ENCODE measurements at regions not wholly inside any gene's neighbourhood (a gene's known extent, or its start where the extent isn't known, plus 50 kb on each side); places are given as distances from the start of the nearest gene placed in this dataset.

GRCh38 chr2:6352906-6353515, 512.7 kb downstream of the CMPK2 start:
- DNase-seq (ENCODE audit: low read depth in 2 of 2), result no peak

GRCh38 chr2:6353669-6354068, 512.0 kb downstream of the CMPK2 start:
- no peak for DNase-seq (ENCODE audit: low read depth in 2 of 2)

- DNase-seq (ENCODE audit: low read depth in 2 of 2), result no peak
These were observed 511.2 kb downstream of the CMPK2 start for GRCh38 chr2:6354546-6354945.

- no peak for DNase-seq (ENCODE audit: low read depth in 2 of 2)
These were observed 509.6 kb downstream of the CMPK2 start for GRCh38 chr2:6355886-6356761.

- DNase-seq (ENCODE audit: low read depth in 2 of 2), result no peak
These were observed 507.2 kb downstream of the CMPK2 start for GRCh38 chr2:6358546-6358945.

GRCh38 chr2:6358985-6359384, 506.7 kb downstream of the CMPK2 start:
- no peak for DNase-seq (ENCODE audit: low read depth in 2 of 2)

- DNase-seq (ENCODE audit: low read depth in 2 of 2), result no peak
These were observed 505.7 kb downstream of the CMPK2 start for GRCh38 chr2:6359964-6360363.

- DNase-seq (ENCODE audit: low read depth in 2 of 2), result no peak
These were observed 502.8 kb downstream of the CMPK2 start for GRCh38 chr2:6362671-6363450.

- DNase-seq (ENCODE audit: low read depth in 2 of 2), result no peak
These were observed 497.4 kb downstream of the CMPK2 start for GRCh38 chr2:6368281-6368680.

GRCh38 chr2:6369266-6369665, 496.4 kb downstream of the CMPK2 start:
- no peak for DNase-seq (ENCODE audit: low read depth in 2 of 2)

- no peak for DNase-seq (ENCODE audit: low read depth in 2 of 2)
These were observed 494.8 kb downstream of the CMPK2 start for GRCh38 chr2:6370753-6371551.

GRCh38 chr2:6372317-6372901, 493.3 kb downstream of the CMPK2 start:
- no peak for DNase-seq (ENCODE audit: low read depth in 2 of 2)

- no peak for DNase-seq (ENCODE audit: low read depth in 2 of 2)
These were observed 484.4 kb downstream of the CMPK2 start for GRCh38 chr2:6381326-6381725.

- no peak for DNase-seq (ENCODE audit: low read depth in 2 of 2)
These were observed 481.4 kb downstream of the CMPK2 start for GRCh38 chr2:6384341-6384740.

- no peak for DNase-seq (ENCODE audit: low read depth in 2 of 2)
These were observed 473.4 kb downstream of the CMPK2 start for GRCh38 chr2:6392354-6392753.

GRCh38 chr2:6392966-6393365, 472.7 kb downstream of the CMPK2 start:
- no peak for DNase-seq (ENCODE audit: low read depth in 2 of 2)

- DNase-seq (ENCODE audit: low read depth in 2 of 2), result no peak
These were observed 471.9 kb downstream of the CMPK2 start for GRCh38 chr2:6393819-6394218.

GRCh38 chr2:6394276-6394675, 471.4 kb downstream of the CMPK2 start:
- no peak for DNase-seq (ENCODE audit: low read depth in 2 of 2)

GRCh38 chr2:6398421-6398820, 467.3 kb downstream of the CMPK2 start:
- no peak for DNase-seq (ENCODE audit: low read depth in 2 of 2)

- DNase-seq (ENCODE audit: low read depth in 2 of 2), result no peak
These were observed 464.4 kb downstream of the CMPK2 start for GRCh38 chr2:6401301-6401700.

- DNase-seq (ENCODE audit: low read depth in 2 of 2), result no peak
These were observed 457.6 kb downstream of the CMPK2 start for GRCh38 chr2:6408057-6408456.
